Large intestine (tissue), 3 donors: ENCODE measurements at regions not wholly inside any gene's neighbourhood (a gene's known extent, or its start where the extent isn't known, plus 50 kb on each side); places are given as distances from the start of the nearest gene placed in this dataset.

ENCODE experiments used
- DNase-seq, 2 donors: peaks; one replicate each; pipeline versions ENCODE4 v3.0.0 to v3.0.0-alpha.2; 2013
- H3K27ac ChIP-seq: one replicate; pipeline ENCODE4 v1.5.1; 2013; ENCODE audit warnings: low read length
- H3K27me3 ChIP-seq: 2 replicates; pipeline ENCODE4 v1.6.1; 2013; ENCODE audit warnings: low read length; ENCODE audit not compliant: control insufficient read depth, insufficient read depth
- H3K36me3 ChIP-seq: 2 replicates; pipeline ENCODE4 v1.6.1; 2013; ENCODE audit warnings: low read length; ENCODE audit not compliant: control insufficient read depth, insufficient read depth
- H3K4me1 ChIP-seq: one replicate; pipeline ENCODE4 v1.6.1; 2013; ENCODE audit warnings: low read length; ENCODE audit not compliant: control insufficient read depth, insufficient read depth
- H3K4me3 ChIP-seq: one replicate; pipeline ENCODE4 v1.5.1; 2013; ENCODE audit warnings: low read length
- H3K9me3 ChIP-seq: one replicate; pipeline ENCODE4 v1.6.1; 2013; ENCODE audit warnings: mild to moderate bottlenecking, low read depth, low read length, moderate library complexity; ENCODE audit not compliant: control insufficient read depth
- WGBS: methylation state at CpG from one replicate; pipeline ENCODE4 v1.1.5; 2013; ENCODE audit warnings: low lambda C conversion rate; ENCODE audit not compliant: insufficient coverage; 5-methylcytosine and 5-hydroxymethylcytosine counted together

DNA sequence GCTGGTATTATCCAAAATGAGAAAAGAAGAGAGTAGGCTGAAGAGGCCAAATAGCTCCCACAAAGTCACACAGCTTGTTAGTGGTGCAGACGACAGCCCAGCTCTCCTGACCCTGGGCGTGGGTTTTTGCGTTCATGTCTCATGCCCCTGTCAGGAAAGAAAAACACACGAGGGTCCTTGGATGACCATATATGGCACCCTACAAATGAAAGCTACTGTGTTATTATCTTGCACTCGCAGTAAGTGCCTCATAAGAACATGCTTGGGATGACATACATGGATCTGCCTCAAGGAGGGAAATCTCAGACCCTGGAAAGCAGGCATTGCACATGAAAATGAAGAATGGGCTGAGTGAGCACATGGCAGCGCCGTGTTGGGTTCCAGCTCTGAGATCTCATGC is 89.7 kb downstream of the SEMA4F start:
- DNase-seq, result no peak
- no CpG with 5 or more reads among the region's 7 CpGs for WGBS
- Histone ChIP-seq H3K27ac (no peak overlapping the region), H3K4me3 (no peak overlapping the region), H3K9me3 (no peaks in the 10 kb centered on the region), H3K4me1 (no peaks in the 10 kb centered on the region), H3K27me3 (peaks cover 24% of the 10 kb centered on the region), H3K36me3 (no peaks in the 10 kb centered on the region)

DNA sequence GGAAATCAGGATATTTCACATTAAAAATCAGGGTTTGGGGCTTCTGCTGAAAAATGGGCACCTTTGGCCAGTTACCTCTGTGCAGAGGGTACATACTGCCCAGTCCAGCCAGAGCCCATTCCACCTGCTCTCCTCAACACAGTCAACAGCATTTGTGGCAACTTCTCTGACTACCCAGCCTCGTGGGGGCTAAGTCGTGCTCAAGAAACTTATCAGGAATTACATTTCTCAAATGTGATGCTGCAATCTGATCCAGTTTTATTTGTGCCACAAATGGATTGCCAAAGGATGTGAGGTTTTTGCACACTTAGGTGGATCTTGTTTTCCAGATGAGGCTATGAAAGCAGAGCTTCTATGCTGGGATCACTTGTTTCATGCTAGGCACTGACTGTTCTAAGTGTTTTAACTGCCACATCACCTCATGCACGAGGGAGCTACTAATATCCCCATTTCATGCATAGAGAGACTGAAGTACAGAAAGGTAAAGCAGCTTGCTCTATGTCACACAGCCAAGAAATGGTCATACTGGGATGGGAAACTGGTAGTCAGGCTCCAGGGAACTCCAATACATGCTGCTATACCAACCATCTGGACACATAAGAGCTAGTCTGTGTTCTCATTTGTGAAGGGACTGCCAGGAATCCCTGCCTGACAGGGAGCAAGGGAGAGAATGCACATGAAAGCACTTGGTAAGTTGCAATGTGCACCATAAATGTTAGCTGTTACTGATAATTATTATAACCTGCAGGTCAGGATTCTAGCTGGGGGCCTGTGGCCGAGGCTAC is 89.0 kb upstream of the HK2 start:
- Histone ChIP-seq H3K4me1 (no peaks in the 10 kb centered on the region), H3K9me3 (no peaks in the 10 kb centered on the region), H3K27ac (no peak overlapping the region), H3K36me3 (no peaks in the 10 kb centered on the region), H3K4me3 (no peak overlapping the region), H3K27me3 (peaks cover 23% of the 10 kb centered on the region)
- no peak for DNase-seq
- 100% methylated on average over 1 of the region's 4 CpGs for WGBS

GRCh38 chr2:74745766-74746165 is 88.2 kb upstream of the HK2 start:
- no peak for DNase-seq
- no CpG with 5 or more reads among the region's 8 CpGs for WGBS
- no peak overlapping the region for H3K27ac ChIP-seq
- no peaks in the 10 kb centered on the region for H3K9me3 ChIP-seq
- H3K27me3 ChIP-seq, result peaks cover 22% of the 10 kb centered on the region
- H3K36me3 ChIP-seq, result no peaks in the 10 kb centered on the region
- H3K4me1 ChIP-seq, result no peaks in the 10 kb centered on the region
- H3K4me3 ChIP-seq, result no peak overlapping the region

- H3K4me1 ChIP-seq, result no peaks in the 10 kb centered on the region
- no peak overlapping the region for H3K4me3 ChIP-seq
- H3K36me3 ChIP-seq, result no peaks in the 10 kb centered on the region
- WGBS, result no CpG with 5 or more reads among the region's 2 CpGs
- peaks cover 20% of the 10 kb centered on the region for H3K27me3 ChIP-seq
- no peaks in the 10 kb centered on the region for H3K9me3 ChIP-seq
- H3K27ac ChIP-seq, result no peak overlapping the region
- DNase-seq, result no peak
Observed at GRCh38 chr2:74746480-74746879, 87.4 kb upstream of the HK2 start.

DNA sequence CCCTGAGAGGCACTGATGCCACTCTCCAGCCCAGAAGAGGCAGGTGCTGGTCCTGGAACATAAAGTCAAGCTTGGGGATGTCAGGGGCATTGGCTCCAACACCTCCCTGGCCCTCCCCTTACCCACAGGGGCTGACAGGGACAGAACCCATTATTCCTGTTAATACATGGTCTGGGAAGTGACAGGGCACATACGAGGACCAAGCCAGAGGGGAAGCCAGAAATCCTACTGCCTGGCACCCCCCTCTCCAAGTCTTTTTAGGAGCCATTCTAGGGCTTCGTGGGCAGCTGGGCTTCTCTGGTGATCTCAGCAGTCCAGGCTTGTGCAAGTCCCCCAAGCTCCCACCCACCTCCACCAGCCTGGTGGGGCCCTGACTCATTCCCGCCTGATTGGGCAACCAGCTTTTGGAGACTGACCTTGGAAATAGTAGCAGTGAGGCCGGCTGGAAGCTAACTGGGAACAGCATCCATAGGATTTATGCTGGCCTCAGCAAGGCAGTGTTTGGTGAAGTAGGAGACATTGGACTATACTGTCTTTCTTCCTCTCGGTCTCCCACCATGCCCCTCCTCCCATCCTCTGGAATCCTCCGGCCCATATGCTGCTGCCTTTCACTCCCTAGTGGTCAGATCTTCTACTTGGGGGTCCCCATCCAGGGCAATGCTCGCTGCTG is 86.4 kb upstream of the HK2 start:
- no CpG with 5 or more reads among the region's 7 CpGs for WGBS
- H3K27me3 ChIP-seq, result peaks cover 18% of the 10 kb centered on the region
- H3K4me1 ChIP-seq, result no peaks in the 10 kb centered on the region
- no peak overlapping the region for H3K4me3 ChIP-seq
- no peak for DNase-seq
- no peaks in the 10 kb centered on the region for H3K36me3 ChIP-seq
- no peak overlapping the region for H3K27ac ChIP-seq
- H3K9me3 ChIP-seq, result no peaks in the 10 kb centered on the region

GRCh38 chr2:74748665-74749064 is 85.3 kb upstream of the HK2 start:
- no peak for DNase-seq
- no peaks in the 10 kb centered on the region for H3K4me1 ChIP-seq
- no CpG with 5 or more reads among the region's 3 CpGs for WGBS

GRCh38 chr2:74749432-74749831 is 84.5 kb upstream of the HK2 start:
- H3K9me3 ChIP-seq, result no peaks in the 10 kb centered on the region
- H3K27ac ChIP-seq, result no peak overlapping the region
- DNase-seq, result no peak
- 60% methylated on average over 1 of the region's 3 CpGs for WGBS
- H3K4me3 ChIP-seq, result no peak overlapping the region
- H3K4me1 ChIP-seq, result no peaks in the 10 kb centered on the region
- H3K27me3 ChIP-seq, result peaks cover 7% of the 10 kb centered on the region
- H3K36me3 ChIP-seq, result no peaks in the 10 kb centered on the region

More at GRCh38 chr2:74748665-74749064, 85.3 kb upstream of the HK2 start:
- Histone ChIP-seq H3K27ac (no peak overlapping the region), H3K9me3 (no peaks in the 10 kb centered on the region), H3K4me3 (no peak overlapping the region), H3K27me3 (peaks cover 11% of the 10 kb centered on the region), H3K36me3 (no peaks in the 10 kb centered on the region)

- Histone ChIP-seq H3K36me3 (no peaks in the 10 kb centered on the region), H3K4me3 (no peak overlapping the region), H3K9me3 (peaks cover 15% of the 10 kb centered on the region), H3K27me3 (peaks cover 2% of the 10 kb centered on the region), H3K4me1 (no peaks in the 10 kb centered on the region), H3K27ac (no peak overlapping the region)
- DNase-seq, result no peak
- WGBS, result no CpG with 5 or more reads among the region's 4 CpGs
Observed at GRCh38 chr2:74751981-74752851, 81.7 kb upstream of the HK2 start.

DNA sequence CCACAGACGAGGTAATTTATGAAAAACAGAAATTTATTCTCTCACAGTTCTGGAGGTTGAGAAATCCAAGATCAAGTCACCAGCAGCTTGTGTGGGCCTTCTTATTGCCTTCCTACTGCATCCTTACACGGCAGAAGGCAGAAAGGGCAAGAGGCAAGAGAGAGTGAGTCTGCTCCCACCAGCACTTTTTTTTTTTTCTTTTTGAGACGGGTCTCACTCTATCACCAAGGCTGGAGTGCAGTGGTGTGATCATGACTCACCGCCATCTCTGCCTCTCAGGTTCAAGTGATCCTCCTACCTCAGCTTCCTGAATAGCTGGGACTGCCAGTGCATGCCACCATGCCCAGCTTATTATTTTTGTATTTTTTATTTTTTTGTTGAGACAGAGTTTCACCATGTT is 78.5 kb upstream of the HK2 start:
- no CpG with 5 or more reads among the region's 4 CpGs for WGBS
- Histone ChIP-seq H3K27me3 (no peaks in the 10 kb centered on the region), H3K9me3 (peaks cover 15% of the 10 kb centered on the region), H3K4me1 (no peaks in the 10 kb centered on the region), H3K36me3 (no peaks in the 10 kb centered on the region), H3K4me3 (no peak overlapping the region), H3K27ac (no peak overlapping the region)
- DNase-seq, result no peak

- H3K4me1 ChIP-seq, result no peaks in the 10 kb centered on the region
- H3K36me3 ChIP-seq, result no peaks in the 10 kb centered on the region
- H3K27me3 ChIP-seq, result no peaks in the 10 kb centered on the region
- peaks cover 15% of the 10 kb centered on the region for H3K9me3 ChIP-seq
- no peak overlapping the region for H3K27ac ChIP-seq
- H3K4me3 ChIP-seq, result no peak overlapping the region
- no peak for DNase-seq
Observed at GRCh38 chr2:74756356-74756890, 77.5 kb upstream of the HK2 start.
